B cell (primary cell): ENCODE measurements at regions not wholly inside any gene's neighbourhood (a gene's known extent, or its start where the extent isn't known, plus 50 kb on each side); places are given as distances from the start of the nearest gene placed in this dataset.

Source experiments
- ATAC-seq: fragments of 200-7000 bp; cut with Tn5 transposase; one replicate; pipeline ENCODE4 v1.10.0; 2021; ENCODE audit warnings: low read depth, mild to moderate bottlenecking, moderate number of reproducible peaks, moderate library complexity
- CTCF ChIA-PET: fragments of 350-600 bp; sonication (Branson Sonifier 250); formaldehyde crosslinking; loops from one replicate; lab custom pipeline; 2021; ENCODE audit warnings: antibody characterized with exemption, inconsistent platforms; lab: Charles Lee
- POLR2A ChIA-PET: fragments of 350-600 bp; sonication (Branson Sonifier 250); formaldehyde crosslinking; loops from one replicate; lab custom pipeline; 2021; ENCODE audit warnings: antibody characterized with exemption; lab: Charles Lee
- DNase-seq: peaks from one replicate; pipeline ENCODE4 v3.0.0; 2013
- H2AFZ ChIP-seq: 2 replicates; pipeline ENCODE4 v1.6.1; 2012; ENCODE audit warnings: mild to moderate bottlenecking, low read depth, low read length; ENCODE audit not compliant: insufficient read depth, poor library complexity, severe bottlenecking
- H3K27ac ChIP-seq, 2 donors: 1 replicate in 1 of 2; 2 replicates in 1 of 2; pipeline ENCODE4 v1.5.1; 2012 to 2013; ENCODE audit warnings: low read length in 2 of 2, mild to moderate bottlenecking in 2 of 2, moderate library complexity in 1 of 2
- H3K27me3 ChIP-seq, 4 experiments: fragments of 200-600 bp in 1 of 4; sonication (generic) in 1 of 4; replicated peaks in 1 of 4; 1 replicate in 2 of 4; 2 replicates in 2 of 4; pipeline versions ENCODE4 v1.6.1 to v1.7.0; 2013 to 2016; ENCODE audit warnings: low read length in 3 of 4, mild to moderate bottlenecking in 2 of 4, mixed read lengths in 1 of 4, moderate library complexity in 1 of 4; ENCODE audit not compliant: insufficient read depth in 4 of 4, control insufficient read depth in 3 of 4; ENCODE audit errors: control extremely low read depth in 1 of 4
- H3K36me3 ChIP-seq, 2 experiments: replicated peaks in 1 of 2; 1 replicate in 1 of 2; 2 replicates in 1 of 2; pipeline versions ENCODE4 v1.6.1 to v1.7.1; 2013; ENCODE audit warnings: low read length in 1 of 2; ENCODE audit not compliant: insufficient read depth in 2 of 2, control insufficient read depth in 1 of 2; ENCODE audit errors: control extremely low read depth in 1 of 2, extremely low read depth in 1 of 2
- H3K4me1 ChIP-seq, 2 donors: fragments of 200-600 bp in 1 of 2; sonication (generic) in 1 of 2; 1 replicate in 1 of 2; 2 replicates in 1 of 2; pipeline versions ENCODE4 v1.5.1 to v1.6.1; 2013 to 2017; ENCODE audit warnings: low read length in 2 of 2; ENCODE audit not compliant: control insufficient read depth in 2 of 2, insufficient read depth in 2 of 2
- H3K4me2 ChIP-seq: replicated peaks from 2 replicates; pipeline ENCODE3; 2012; ENCODE audit warnings: mild to moderate bottlenecking, low read depth, low read length; ENCODE audit not compliant: poor library complexity, severe bottlenecking
- H3K4me3 ChIP-seq, 5 experiments: fragments of 200-600 bp in 1 of 5; sonication (generic) in 1 of 5; 1 replicate in 3 of 5; 2 replicates in 2 of 5; pipeline versions ENCODE4 v1.5.1 to v1.7.0; 2011 to 2016; ENCODE audit warnings: low read length in 4 of 5, mild to moderate bottlenecking in 4 of 5, low read depth in 2 of 5, control low read depth in 1 of 5, moderate library complexity in 1 of 5; ENCODE audit not compliant: insufficient read depth in 1 of 5; ENCODE audit errors: control extremely low read depth in 1 of 5, extremely low read depth in 1 of 5
- H3K79me2 ChIP-seq: fragments of 200-600 bp; sonication (generic); one replicate; pipeline ENCODE4 v1.6.0; 2016; ENCODE audit warnings: low read length; ENCODE audit not compliant: control insufficient read depth, insufficient read depth
- H3K9ac ChIP-seq: fragments of 200-600 bp; sonication (generic); 2 replicates; pipeline ENCODE4 v1.6.1; 2017; ENCODE audit warnings: mild to moderate bottlenecking, low read length, moderate library complexity
- H3K9me3 ChIP-seq, 3 donors: one replicate each; pipeline versions ENCODE4 v1.6.1 to v1.7.1; 2013; ENCODE audit warnings: low read length in 2 of 3; ENCODE audit not compliant: control insufficient read depth in 2 of 3, insufficient read depth in 1 of 3; ENCODE audit errors: control extremely low read depth in 1 of 3
- H4K20me1 ChIP-seq: 2 replicates; pipeline ENCODE4 v1.6.0; 2012; ENCODE audit warnings: mild to moderate bottlenecking, low read length; ENCODE audit not compliant: insufficient read depth, control insufficient read depth, poor library complexity, severe bottlenecking
- H3K27ac Mint-ChIP-seq: one replicate; pipeline ENCODE4 v1.8.0; 2021; ENCODE audit warnings: mixed read lengths
- H3K27me3 Mint-ChIP-seq: one replicate; pipeline ENCODE4 v1.8.0; 2021; ENCODE audit warnings: mixed read lengths
- H3K4me1 Mint-ChIP-seq: one replicate; pipeline ENCODE4 v1.8.0; 2021; ENCODE audit warnings: mixed read lengths
- H3K4me3 Mint-ChIP-seq: one replicate; pipeline ENCODE4 v1.8.0; 2021; ENCODE audit warnings: mixed read lengths
- H3K9me3 Mint-ChIP-seq: one replicate; pipeline ENCODE4 v1.8.0; 2022; ENCODE audit warnings: mixed read lengths; ENCODE audit not compliant: insufficient read depth
- CTCF ChIP-seq: fragments of 200-600 bp; IDR thresholded peaks from one replicate; pipeline ENCODE4 v1.8.0; 2022; ENCODE audit warnings: antibody characterized with exemption, mild to moderate bottlenecking
- EZH2 ChIP-seq: IDR thresholded peaks from 2 replicates; pipeline ENCODE4 v1.6.1; 2012; ENCODE audit warnings: borderline replicate concordance, low read depth, mild to moderate bottlenecking, moderate library complexity, low read length; ENCODE audit not compliant: insufficient read depth, poor library complexity, severe bottlenecking
- WGBS: methylation state at CpG from one replicate; pipeline ENCODE4 v1.1.5; 2013; ENCODE audit warnings: missing lambda C conversion rate; ENCODE audit not compliant: insufficient coverage; 5-methylcytosine and 5-hydroxymethylcytosine counted together
- intact Hi-C: fragments of 100-400 bp; cut with micrococcal nuclease; formaldehyde crosslinking; loops from one replicate; pipeline ENCODE4 v1.10.0; 2022

GRCh38 chr18:10233082-10233875, 221.2 kb upstream of the APCDD1 start:
- Histone ChIP-seq H3K4me1 (peaks cover 0 to 3% of the 10 kb centered on the region in 2 donors), H3K27ac (no peak overlapping the region), H3K4me2 (no peak overlapping the region), H3K4me3 (no peak overlapping the region), H3K9me3 (peaks cover 0 to 15% (median 5%) of the 10 kb centered on the region in 3 donors), H3K36me3 (no peaks in the 10 kb centered on the region), H2AFZ (no peak overlapping the region), H3K9ac (no peak overlapping the region), H3K79me2 (no peaks in the 10 kb centered on the region), H3K27me3 (no peaks in the 10 kb centered on the region), H4K20me1 (no peaks in the 10 kb centered on the region)
- TF ChIP-seq CTCF (no peak), EZH2 (no peak)
- ChIA-PET CTCF (no interaction called here), POLR2A (no interaction called here)
- no peak for ATAC-seq
- Mint-ChIP-seq H3K27me3 (no peaks in the 10 kb centered on the region), H3K9me3 (peaks cover 2% of the 10 kb centered on the region), H3K27ac (no peak overlapping the region), H3K4me1 (peaks cover 12% of the 10 kb centered on the region), H3K4me3 (no peak overlapping the region)
- DNase-seq, result no peak
- intact Hi-C loops, result no loop called here
- WGBS, result 91% methylated on average over 8 of the region's 10 CpGs

GRCh38 chr18:10234281-10234680, 220.2 kb upstream of the APCDD1 start:
- CTCF ChIA-PET, result no interaction called here
- no peak for TF ChIP-seq EZH2
- TF ChIP-seq CTCF, result no peak
- Histone ChIP-seq H3K4me3 (no peak overlapping the region), H2AFZ (no peak overlapping the region), H4K20me1 (no peaks in the 10 kb centered on the region), H3K9ac (no peak overlapping the region), H3K9me3 (peaks cover 0 to 15% (median 5%) of the 10 kb centered on the region in 3 donors), H3K79me2 (no peaks in the 10 kb centered on the region), H3K4me2 (no peak overlapping the region), H3K36me3 (no peaks in the 10 kb centered on the region), H3K27ac (no peak overlapping the region), H3K27me3 (no peaks in the 10 kb centered on the region), H3K4me1 (peaks cover 0 to 3% of the 10 kb centered on the region in 2 donors)
- intact Hi-C loops, result no loop called here
- Mint-ChIP-seq H3K27ac (no peak overlapping the region), H3K4me3 (no peak overlapping the region), H3K4me1 (peaks cover 12% of the 10 kb centered on the region), H3K27me3 (no peaks in the 10 kb centered on the region), H3K9me3 (peaks cover 2% of the 10 kb centered on the region)
- ATAC-seq, result no peak
- 90% methylated on average over 4 of the region's 5 CpGs for WGBS
- no peak for DNase-seq
- POLR2A ChIA-PET, result no interaction called here
